ENCODE measurements at regions not wholly inside any gene's neighbourhood (a gene's known extent, or its start where the extent isn't known, plus 50 kb on each side); places are given as distances from the start of the nearest gene placed in this dataset.

- H3K9me3 Mint-ChIP-seq, result peaks cover 5% of the 10 kb centered on the region
- no peaks in the 10 kb centered on the region for H3K36me3 Mint-ChIP-seq (ENCODE audit: low read depth)
- no peak overlapping the region for H3K4me3 Mint-ChIP-seq
- no peak for DNase-seq (ENCODE audit: low read depth, low spot score)
- TF ChIP-seq CTCF (conservative IDR thresholded peaks at IDR 0.05), result no peak
- H3K4me1 Mint-ChIP-seq, result no peaks in the 10 kb centered on the region
- no peaks in the 10 kb centered on the region for H3K27me3 Mint-ChIP-seq (ENCODE audit: low read depth)
- H3K27ac Mint-ChIP-seq (ENCODE audit: unreplicated experiment), result no peak overlapping the region
These were observed 285.2 kb upstream of the ARX start for GRCh38 chrX:25300994-25301393.

GRCh38 chrX:25296850-25297249 is 281.1 kb upstream of the ARX start:
- Mint-ChIP-seq H3K4me1 (no peaks in the 10 kb centered on the region), H3K27ac (ENCODE audit: unreplicated experiment) (no peak overlapping the region), H3K4me3 (no peak overlapping the region), H3K9me3 (peaks cover 5% of the 10 kb centered on the region), H3K36me3 (ENCODE audit: low read depth) (no peaks in the 10 kb centered on the region), H3K27me3 (ENCODE audit: low read depth) (no peaks in the 10 kb centered on the region)
- DNase-seq (ENCODE audit: low read depth, low spot score), result no peak
- no peak for TF ChIP-seq CTCF (conservative IDR thresholded peaks at IDR 0.05)

- Mint-ChIP-seq H3K4me1 (no peaks in the 10 kb centered on the region), H3K9me3 (peaks cover 3% of the 10 kb centered on the region), H3K36me3 (ENCODE audit: low read depth) (no peaks in the 10 kb centered on the region), H3K4me3 (no peak overlapping the region), H3K27ac (ENCODE audit: unreplicated experiment) (peak overlapping the region; percentile 47), H3K27me3 (ENCODE audit: low read depth) (no peaks in the 10 kb centered on the region)
- no peak for TF ChIP-seq CTCF (conservative IDR thresholded peaks at IDR 0.05)
- DNase-seq (ENCODE audit: low read depth, low spot score), result no peak
These were observed 279.7 kb upstream of the ARX start for GRCh38 chrX:25295466-25295865.

- TF ChIP-seq CTCF (conservative IDR thresholded peaks at IDR 0.05), result no peak
- H3K36me3 Mint-ChIP-seq (ENCODE audit: low read depth), result no peaks in the 10 kb centered on the region
These were observed 274.4 kb upstream of the ARX start for GRCh38 chrX:25290132-25290531.

GRCh38 chrX:25288676-25289075 is 272.9 kb upstream of the ARX start:
- Mint-ChIP-seq H3K27ac (ENCODE audit: unreplicated experiment) (no peak overlapping the region), H3K27me3 (ENCODE audit: low read depth) (no peaks in the 10 kb centered on the region), H3K4me3 (no peak overlapping the region), H3K9me3 (peaks cover 5% of the 10 kb centered on the region), H3K36me3 (ENCODE audit: low read depth) (no peaks in the 10 kb centered on the region), H3K4me1 (no peaks in the 10 kb centered on the region)
- TF ChIP-seq CTCF (conservative IDR thresholded peaks at IDR 0.05), result no peak
- no peak for DNase-seq (ENCODE audit: low read depth, low spot score)

More at GRCh38 chrX:25290132-25290531, 274.4 kb upstream of the ARX start:
- Mint-ChIP-seq H3K27ac (ENCODE audit: unreplicated experiment) (no peak overlapping the region), H3K27me3 (ENCODE audit: low read depth) (no peaks in the 10 kb centered on the region), H3K4me1 (no peaks in the 10 kb centered on the region), H3K4me3 (no peak overlapping the region), H3K9me3 (peaks cover 5% of the 10 kb centered on the region)
- no peak for DNase-seq (ENCODE audit: low read depth, low spot score)

- H3K27ac Mint-ChIP-seq (ENCODE audit: unreplicated experiment), result no peak overlapping the region
- no peak overlapping the region for H3K4me3 Mint-ChIP-seq
- H3K9me3 Mint-ChIP-seq, result peaks cover 5% of the 10 kb centered on the region
- no peaks in the 10 kb centered on the region for H3K27me3 Mint-ChIP-seq (ENCODE audit: low read depth)
- no peaks in the 10 kb centered on the region for H3K36me3 Mint-ChIP-seq (ENCODE audit: low read depth)
- DNase-seq (ENCODE audit: low read depth, low spot score), result no peak
- TF ChIP-seq CTCF (conservative IDR thresholded peaks at IDR 0.05), result no peak
- no peaks in the 10 kb centered on the region for H3K4me1 Mint-ChIP-seq
These were observed 271.8 kb upstream of the ARX start for GRCh38 chrX:25287521-25287920.

Data from neural crest cell (in vitro differentiated cells).